ENCODE measurements at regions not wholly inside any gene's neighbourhood (a gene's known extent, or its start where the extent isn't known, plus 50 kb on each side); places are given as distances from the start of the nearest gene placed in this dataset.

DNA sequence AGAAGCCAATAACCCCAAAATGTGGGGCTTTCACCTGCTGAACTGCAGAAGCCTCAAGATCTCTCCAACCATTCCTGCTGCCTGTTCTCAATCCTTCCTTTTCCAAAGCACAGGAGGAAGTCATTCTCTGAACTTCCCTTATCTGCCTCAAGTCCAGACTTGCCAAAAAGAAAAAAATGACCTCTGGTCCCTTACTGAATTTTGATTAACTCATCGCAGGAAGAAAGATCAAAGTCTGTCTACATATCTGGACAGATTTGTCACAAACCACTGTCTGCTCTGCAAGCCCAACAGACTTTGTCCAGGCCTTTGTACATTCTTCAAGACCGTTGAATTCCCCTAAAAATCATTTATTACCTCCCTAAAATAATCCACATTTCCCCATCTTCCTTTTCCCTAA, 126.5 kb upstream of the NBEA start:
- no CpG with 5 or more reads among the region's 2 CpGs for WGBS (ENCODE audit: extremely low coverage, insufficient read length, low lambda C conversion rate)
- no peak overlapping the region for H3K4me2 ChIP-seq (ENCODE audit: insufficient read depth, insufficient read length, low read length)

More for the DNA sequence above, 126.5 kb upstream of the NBEA start:
- DNase-seq: no peak
- H3K9me3 Mint-ChIP-seq: peaks cover 20 to 23% of the 10 kb centered on the region in 2 experiments
- Histone ChIP-seq H2AFZ (ENCODE audit: low read length) (no peak overlapping the region), H3K4ac (ENCODE audit: low read depth, low read length) (no peak overlapping the region), H2BK12ac (ENCODE audit: insufficient read length, low read depth, low read length) (no peak overlapping the region), H4K91ac (ENCODE audit: insufficient read length, low read depth, low read length) (no peak overlapping the region), H3K23ac (ENCODE audit: insufficient read length, low read depth, low read length) (no peak overlapping the region), H3K9me3 (ENCODE audit: control insufficient read depth, low read depth, low read length) (no peaks in the 10 kb centered on the region), H4K8ac (replicated peaks; ENCODE audit: insufficient read length, low read depth, low read length) (no peak overlapping the region), H2BK20ac (ENCODE audit: low read depth, low read length, poor library complexity, severe bottlenecking) (no peak overlapping the region), H4K20me1 (ENCODE audit: control insufficient read depth, insufficient read depth, insufficient read length) (no peaks in the 10 kb centered on the region), H4K5ac (ENCODE audit: insufficient read length, low read depth, low read length) (no peak overlapping the region), H3T11ph (ENCODE audit: low read length) (no peak overlapping the region), H2AK5ac (ENCODE audit: insufficient read length, low read length) (no peak overlapping the region), H3K14ac (ENCODE audit: insufficient read depth, low read length) (no peak overlapping the region), H3K9ac (ENCODE audit: extremely low read depth, insufficient read length, low read length) (no peak overlapping the region), H3K27ac (ENCODE audit: insufficient read length, low read depth, low read length) (no peak overlapping the region), H3K79me1 (ENCODE audit: insufficient read depth, low read depth, low read length, poor library complexity, severe bottlenecking) (no peaks in the 10 kb centered on the region), H3K79me2 (ENCODE audit: insufficient read depth, low read length) (no peaks in the 10 kb centered on the region), H2BK120ac (ENCODE audit: low read depth, low read length, poor library complexity, severe bottlenecking) (no peak overlapping the region), H2BK15ac (ENCODE audit: low read depth, low read length) (no peak overlapping the region), H3K4me1 (ENCODE audit: insufficient read depth, low read length) (peaks cover 5% of the 10 kb centered on the region; the same call in 1 of the 2 replicates), H3K23me2 (ENCODE audit: insufficient read length, low read depth, low read length, poor library complexity, severe bottlenecking) (no peaks in the 10 kb centered on the region), H3K18ac (ENCODE audit: insufficient read length, low read depth, low read length) (no peak overlapping the region), H2BK5ac (ENCODE audit: insufficient read length, low read length) (no peak overlapping the region), H3K56ac (ENCODE audit: insufficient read length, low read depth, low read length) (no peak overlapping the region), H3K27me3 (ENCODE audit: insufficient read depth, low read length) (no peaks in the 10 kb centered on the region)
- peaks cover 28% of the 10 kb centered on the region in 2 experiments for H3K4me1 Mint-ChIP-seq
- no peaks in the 10 kb centered on the region; the same call in 1 of the 2 replicates for H3K27me3 Mint-ChIP-seq (ENCODE audit: low read depth)
- no peak overlapping the region for H3K4me3 Mint-ChIP-seq
- H3K36me3 Mint-ChIP-seq (ENCODE audit: insufficient read depth in 1 of 3, low read depth in 3 of 3): peaks cover 19 to 28% (median 20%) of the 10 kb centered on the region in 3 experiments
- peak overlapping the region; percentile 37 to 94 (median 81) for H3K27ac Mint-ChIP-seq
- TF ChIP-seq, protein P1, sequence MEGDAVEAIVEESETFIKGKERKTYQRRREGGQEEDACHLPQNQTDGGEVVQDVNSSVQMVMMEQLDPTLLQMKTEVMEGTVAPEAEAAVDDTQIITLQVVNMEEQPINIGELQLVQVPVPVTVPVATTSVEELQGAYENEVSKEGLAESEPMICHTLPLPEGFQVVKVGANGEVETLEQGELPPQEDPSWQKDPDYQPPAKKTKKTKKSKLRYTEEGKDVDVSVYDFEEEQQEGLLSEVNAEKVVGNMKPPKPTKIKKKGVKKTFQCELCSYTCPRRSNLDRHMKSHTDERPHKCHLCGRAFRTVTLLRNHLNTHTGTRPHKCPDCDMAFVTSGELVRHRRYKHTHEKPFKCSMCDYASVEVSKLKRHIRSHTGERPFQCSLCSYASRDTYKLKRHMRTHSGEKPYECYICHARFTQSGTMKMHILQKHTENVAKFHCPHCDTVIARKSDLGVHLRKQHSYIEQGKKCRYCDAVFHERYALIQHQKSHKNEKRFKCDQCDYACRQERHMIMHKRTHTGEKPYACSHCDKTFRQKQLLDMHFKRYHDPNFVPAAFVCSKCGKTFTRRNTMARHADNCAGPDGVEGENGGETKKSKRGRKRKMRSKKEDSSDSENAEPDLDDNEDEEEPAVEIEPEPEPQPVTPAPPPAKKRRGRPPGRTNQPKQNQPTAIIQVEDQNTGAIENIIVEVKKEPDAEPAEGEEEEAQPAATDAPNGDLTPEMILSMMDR (conservative IDR thresholded peaks at IDR 0.05): no peak

Data from H9 (cell line).